ENCODE measurements at regions not wholly inside any gene's neighbourhood (a gene's known extent, or its start where the extent isn't known, plus 50 kb on each side); places are given as distances from the start of the nearest gene placed in this dataset.

- DNase-seq, result no peak
Observed at GRCh38 chr6:126091466-126091865, 105.1 kb downstream of the TRMT11 start.

- no peak for DNase-seq
Observed at GRCh38 chr6:126093108-126093507, 106.8 kb downstream of the TRMT11 start.

DNA sequence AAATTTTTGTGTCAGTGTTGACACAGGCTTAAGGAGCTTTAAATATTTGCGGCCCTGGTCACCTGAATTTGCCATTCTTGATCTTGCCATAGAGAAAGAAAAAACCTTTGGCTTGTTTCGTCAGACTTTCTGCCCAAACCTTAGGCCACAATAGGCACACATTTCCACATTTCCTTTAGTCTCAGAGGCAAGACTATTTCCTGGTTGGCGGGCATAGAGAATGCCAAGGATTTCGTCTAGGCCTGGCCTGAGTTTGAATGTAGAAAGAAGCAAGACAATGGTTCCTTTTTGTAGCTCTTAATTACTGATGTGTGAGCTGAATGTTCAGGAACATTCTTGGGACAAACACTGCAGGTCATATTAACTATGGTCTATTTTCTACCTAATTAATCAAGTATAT is 108.1 kb downstream of the TRMT11 start:
- DNase-seq, result no peak

DNA sequence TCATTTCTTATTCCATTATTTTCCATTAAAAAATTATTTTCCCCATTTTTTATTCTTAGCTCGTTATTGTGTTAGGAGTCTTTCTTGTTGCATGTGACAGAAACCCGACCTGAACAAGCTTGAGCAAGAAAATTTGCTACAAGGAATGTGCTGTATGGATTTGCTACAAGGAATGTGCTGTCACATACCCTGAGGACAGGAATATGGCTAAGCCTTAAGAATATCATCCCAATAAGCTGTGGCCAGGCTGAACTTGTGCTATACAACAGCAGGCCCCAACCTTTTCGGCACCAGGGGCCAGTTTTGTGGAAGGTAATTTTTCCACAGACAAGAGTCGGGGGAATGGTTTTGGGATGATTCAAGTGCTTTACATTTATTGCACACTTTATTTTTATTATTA is 114.0 kb downstream of the TRMT11 start:
- no peak for DNase-seq

DNA sequence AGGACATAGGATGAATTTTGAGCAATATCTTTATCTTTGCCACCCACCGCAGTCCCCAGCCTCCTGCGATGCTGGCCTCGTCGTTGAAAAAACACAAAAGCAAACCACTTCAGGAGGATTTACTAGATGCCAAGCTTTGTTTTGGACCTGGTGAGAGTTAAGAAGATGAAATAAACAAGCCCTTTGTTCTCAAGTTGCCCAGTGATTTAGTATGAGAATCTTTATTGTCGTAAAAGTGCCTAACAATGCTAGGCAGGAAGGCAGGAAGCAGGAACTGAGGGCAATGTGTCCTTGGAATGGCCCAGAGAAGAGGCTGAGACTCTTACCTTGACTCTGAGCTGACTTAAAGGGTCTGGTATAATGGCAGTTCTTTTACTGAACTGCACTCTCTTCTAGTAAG is 116.0 kb downstream of the TRMT11 start:
- DNase-seq, result no peak

GRCh38 chr6:126103993-126104392 is 117.7 kb downstream of the TRMT11 start:
- DNase-seq, result no peak

DNA sequence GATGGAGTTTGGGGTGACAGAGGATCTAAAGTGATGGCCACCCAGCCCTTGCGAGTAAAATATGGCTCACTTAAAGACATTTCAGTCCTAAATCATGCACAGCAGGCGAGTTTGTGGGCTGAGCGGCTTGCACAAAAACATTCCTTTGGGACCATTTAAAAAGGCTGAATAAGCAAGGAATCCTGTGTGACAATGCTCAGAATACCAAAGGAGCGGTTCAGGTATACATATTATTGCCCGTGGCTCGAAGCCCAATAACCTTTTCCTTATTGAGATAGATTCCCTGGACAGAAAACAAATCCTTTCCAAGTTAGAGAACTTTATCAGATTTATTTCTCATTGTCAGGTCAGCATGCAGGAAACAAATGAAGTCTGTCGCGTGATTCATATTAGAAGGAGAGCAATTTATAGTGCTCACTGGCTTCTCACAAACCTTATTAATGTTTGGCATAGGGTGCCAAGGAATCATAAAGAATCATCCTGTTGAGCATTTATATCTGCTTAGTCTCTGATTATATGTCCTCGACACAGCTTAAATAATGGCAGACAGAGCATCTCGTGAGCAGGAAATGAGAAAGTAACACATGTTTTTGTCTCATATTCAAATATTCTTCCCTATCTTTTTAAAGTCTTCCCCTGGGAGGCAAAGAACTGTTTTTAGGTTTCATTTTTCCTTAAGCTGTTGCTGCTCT is 121.3 kb downstream of the TRMT11 start:
- no peak for DNase-seq

- no peak for DNase-seq
Observed at GRCh38 chr6:126110512-126111270, 124.4 kb downstream of the TRMT11 start.

DNA sequence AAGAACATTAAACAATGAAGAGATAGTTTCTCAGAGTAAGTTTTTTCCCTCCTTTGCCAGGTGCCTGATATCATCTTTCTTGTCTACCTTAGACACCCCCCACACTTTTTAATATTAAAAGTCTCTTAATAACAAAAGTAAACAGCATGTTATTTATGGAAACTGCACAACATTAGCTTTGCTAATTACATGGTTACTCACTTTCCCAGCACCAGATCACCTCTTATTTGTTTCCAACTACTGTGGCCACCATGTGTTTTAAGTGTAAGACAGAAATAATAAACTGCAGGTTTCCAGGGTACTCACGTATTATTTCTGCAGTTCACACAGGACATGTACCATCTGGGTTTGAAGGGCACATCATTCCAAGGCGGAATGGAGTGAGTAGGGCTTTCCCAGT is 125.0 kb downstream of the TRMT11 start:
- DNase-seq, result no peak

GRCh38 chr6:126112171-126112632 is 125.9 kb downstream of the TRMT11 start:
- no peak for DNase-seq

GRCh38 chr6:126113261-126113660 is 126.9 kb downstream of the TRMT11 start:
- no peak for DNase-seq

DNA sequence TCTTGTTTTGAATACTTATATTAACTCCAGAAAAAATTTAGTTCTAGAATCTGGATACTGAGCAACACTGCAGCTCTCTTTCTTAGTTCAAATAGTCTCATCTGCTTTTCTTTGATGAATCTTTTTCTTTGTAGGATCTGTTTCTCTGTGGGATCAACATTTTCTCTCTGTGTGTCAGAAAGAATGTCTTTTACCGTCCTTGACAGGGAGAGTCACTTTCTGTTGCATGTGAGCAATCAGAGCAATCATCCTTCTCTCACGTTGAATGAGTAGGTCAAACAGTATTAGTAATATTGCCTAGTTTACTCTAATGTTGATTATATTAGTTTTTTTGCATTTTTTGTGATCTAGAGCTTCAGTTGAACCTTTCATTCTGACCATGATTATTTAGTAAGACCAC is 130.9 kb downstream of the TRMT11 start:
- DNase-seq, result no peak

DNA sequence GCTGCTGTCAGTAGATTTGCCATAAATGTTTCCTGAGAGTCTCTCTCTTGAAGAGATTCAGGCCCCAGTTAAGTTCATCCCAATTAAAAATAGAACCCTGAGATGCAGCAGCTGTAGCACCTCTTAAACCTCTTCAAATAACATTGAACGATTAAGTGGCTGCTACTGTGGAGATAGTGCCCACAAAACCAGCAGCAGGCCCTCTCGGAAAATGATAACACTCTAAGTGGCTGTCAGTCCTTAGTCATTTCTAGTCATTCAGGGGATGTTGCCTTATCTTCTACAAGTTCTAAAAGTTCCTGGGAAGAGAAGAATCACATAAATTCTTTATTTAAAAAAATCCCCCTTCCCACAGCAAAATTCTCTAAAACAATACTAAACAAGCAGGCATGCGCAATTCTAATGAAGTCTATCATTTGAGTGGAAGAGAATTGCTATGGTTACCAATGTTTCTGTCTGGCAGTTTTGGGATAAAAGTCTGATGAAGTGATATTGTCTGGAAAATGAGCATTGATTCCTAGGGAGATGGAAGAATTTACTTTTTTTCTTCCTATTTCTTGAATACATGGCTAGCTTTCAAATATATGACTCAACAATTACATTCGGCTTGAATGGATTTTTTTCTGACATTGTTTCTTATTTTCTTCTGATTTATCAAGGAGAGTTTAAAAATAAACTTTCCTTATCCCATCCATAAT is 131.9 kb downstream of the TRMT11 start:
- DNase-seq, result no peak

GRCh38 chr6:126118936-126119335 is 132.6 kb downstream of the TRMT11 start:
- DNase-seq, result no peak

DNA sequence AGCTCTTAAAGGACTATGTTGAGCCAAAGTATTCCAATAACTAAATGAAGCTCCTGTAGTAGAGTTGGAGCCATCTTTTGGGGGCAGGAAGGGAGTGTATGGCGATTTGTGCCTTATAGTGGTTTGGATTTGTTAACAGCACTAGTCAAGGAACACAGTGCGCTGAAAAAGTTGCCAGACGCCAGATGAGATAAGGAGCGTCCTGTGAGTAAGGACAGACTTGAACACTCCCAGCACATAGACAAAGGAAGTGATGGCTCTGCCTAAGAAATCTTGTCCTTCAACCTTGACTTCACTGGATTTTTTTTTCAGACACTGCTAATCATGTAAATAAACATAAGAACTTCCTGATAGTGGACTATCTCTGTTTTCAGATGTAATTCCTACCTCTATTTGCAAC is 136.9 kb downstream of the TRMT11 start:
- no peak for DNase-seq

DNA sequence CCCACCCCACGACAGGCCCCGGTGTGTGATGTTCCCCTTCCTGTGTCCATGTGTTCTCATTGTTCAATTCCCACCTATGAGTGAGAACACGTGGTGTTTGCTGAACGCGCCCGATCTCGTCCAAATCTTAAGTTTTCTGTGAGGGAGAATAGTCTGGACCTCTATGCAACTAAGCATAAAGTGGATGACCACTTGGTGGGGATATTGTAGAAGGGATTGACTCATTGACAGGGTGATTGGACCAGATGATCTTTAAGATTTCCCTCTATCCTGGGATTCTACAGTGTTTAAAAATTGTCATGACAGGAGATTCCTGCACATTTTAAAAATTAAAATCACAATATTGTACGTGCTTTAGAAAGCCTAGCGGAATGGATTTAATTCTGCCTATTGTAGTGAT is 141.3 kb downstream of the TRMT11 start:
- DNase-seq, result no peak

DNA sequence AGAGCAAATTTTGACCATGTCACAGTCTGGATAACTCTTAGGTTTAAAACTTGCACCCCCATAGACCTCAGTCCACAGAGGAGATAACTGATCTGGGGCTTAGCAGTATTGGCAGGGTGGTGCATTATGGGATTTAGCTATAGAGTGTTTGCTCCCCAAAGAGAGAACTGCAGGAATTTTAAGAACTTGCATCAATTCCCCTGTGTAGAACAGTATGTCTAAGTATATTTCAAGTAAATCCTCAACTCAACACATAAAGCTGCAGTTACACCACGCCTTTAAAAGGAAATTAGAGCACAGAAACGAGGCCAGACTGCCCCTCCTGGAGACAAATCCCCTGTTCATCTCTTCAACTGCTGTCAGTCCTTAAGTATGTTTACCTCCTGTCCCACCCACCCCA is 144.9 kb downstream of the TRMT11 start:
- no peak for DNase-seq

DNA sequence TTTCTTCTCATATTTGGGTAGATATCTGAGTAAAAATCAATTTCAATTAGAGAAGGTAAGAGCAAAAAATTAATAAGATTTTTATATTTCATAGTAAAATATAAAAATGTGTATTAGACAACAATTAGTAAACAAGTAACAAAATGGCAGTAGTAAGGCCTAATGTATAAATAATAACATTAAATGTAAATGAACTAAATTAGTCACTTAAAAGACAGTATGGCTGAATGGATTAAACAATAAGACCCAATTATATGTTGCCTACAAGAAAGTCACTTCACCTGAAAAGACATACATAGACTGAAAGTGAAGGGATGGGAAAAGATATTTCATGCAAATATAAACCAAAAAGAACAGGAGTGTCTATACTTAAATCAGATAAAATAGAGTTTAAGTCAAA is 147.6 kb downstream of the TRMT11 start:
- DNase-seq, result no peak

- DNase-seq, result no peak
Observed at GRCh38 chr6:126134491-126134890, 148.2 kb downstream of the TRMT11 start.

DNA sequence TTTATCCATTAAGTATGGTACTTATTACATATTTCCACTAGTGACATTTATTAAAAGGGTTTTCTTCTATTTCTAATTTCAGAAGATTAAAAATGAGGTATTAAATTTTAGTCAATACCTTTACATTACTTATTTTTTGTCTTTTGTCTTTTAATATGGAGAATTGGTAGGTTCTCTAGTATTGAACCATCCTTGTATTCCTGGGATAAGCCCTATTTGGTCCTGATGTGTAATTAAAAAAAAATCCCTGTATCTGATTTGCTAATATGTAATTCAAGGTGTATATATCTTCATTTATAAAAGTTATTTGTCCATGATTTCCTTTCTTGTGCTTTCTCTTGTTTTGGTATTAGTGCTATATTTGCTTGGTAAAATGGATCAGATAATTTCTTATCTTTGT is 153.7 kb downstream of the TRMT11 start:
- no peak for DNase-seq

DNA sequence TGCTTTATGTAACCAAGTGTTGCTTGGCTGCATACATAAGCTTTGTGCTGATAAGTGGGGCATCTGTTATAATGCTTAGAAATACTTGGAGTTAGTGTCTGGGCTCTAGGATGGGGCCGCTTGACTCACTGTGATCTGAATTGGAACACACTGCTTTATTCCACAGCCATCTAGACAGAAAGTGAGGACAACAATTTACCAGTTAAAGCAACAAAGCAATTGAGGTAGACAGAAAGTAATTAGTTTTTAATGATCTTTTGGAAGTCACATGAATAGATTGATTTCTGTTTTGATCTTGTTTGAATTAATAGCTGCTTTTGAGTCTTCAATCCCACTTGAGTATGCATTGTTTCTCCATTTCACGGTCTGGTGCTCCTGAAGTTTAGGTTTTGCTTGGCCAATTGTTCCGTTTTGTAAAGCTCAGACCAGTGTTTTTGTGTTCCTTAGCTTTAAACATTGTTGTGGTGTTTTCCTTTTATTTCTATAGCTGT is 157.5 kb downstream of the TRMT11 start:
- no peak for DNase-seq

DNA sequence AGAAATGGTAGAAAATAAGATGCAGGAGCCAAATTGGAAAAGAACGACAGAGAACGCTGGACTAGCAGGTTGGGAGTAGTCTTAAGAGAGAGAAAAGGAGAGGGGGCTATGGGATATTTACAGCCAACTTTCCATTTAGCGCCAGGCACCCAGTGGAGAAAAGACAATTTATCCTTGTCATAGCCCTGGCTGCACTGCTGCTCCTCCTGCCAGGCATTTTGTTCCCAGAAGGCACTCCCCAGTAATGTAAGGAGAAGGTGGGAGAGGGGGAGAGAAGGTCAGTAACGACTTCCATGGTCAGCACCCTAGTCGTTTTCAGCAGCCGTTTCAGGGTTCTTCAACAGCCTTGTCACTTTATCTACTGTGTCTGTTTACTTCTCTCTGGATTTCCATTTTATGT is 159.0 kb downstream of the TRMT11 start:
- DNase-seq, result no peak

DNA sequence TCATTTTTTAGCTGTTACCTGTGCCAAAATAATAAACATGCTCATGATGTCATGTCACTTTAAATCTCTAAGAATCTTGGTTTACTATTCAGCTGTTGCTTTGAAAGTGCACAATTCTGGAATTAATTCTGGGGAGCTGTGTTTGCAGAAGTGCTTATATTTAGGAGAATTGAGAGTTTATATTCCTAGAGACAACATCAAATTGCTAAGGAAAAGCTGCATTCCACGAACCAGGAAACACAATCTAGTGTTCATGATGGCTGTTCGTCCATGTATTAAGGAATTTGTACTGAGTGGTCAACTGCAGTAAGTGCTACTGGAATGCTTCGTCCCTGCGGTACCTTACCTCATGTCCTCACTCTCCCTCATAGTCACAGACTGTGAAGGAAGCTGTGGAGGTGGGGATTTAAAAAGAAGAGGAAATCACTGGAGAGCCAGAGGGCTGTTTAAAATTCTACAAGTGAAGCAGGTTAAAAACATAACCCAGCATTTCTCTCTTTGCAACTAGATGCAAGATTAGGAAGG is 161.0 kb downstream of the TRMT11 start:
- no peak for DNase-seq

DNA sequence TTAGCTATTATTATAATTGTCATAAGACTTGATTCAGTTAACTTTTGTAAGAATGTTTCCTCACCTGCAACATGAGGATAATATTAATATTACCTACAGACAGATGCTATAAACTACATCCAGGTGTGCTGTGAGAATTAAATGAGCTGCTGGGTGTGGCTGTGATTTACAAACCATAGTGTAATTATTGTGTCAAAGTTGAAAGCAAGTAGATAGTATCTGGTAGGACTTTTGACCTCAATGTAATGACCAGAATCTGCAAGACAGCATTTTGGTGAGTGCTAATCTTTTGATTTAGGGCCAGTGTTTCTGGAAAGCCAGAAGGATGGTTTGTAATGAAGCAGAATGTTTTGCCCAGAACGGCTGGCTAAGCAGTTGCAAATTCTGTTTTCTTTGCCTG is 162.5 kb downstream of the TRMT11 start:
- DNase-seq, result no peak

Data from CD4-positive, alpha-beta T cell treated with Interleukin-6 for 4 hours (primary cell).